Ishikawa (cell line): ENCODE measurements at regions not wholly inside any gene's neighbourhood (a gene's known extent, or its start where the extent isn't known, plus 50 kb on each side); places are given as distances from the start of the nearest gene placed in this dataset.

Experiments used
- CEBPB ChIP-seq: IDR thresholded peaks from 2 replicates; pipeline ENCODE4 v1.6.1; 2012
- CREB1 ChIP-seq: IDR thresholded peaks from 2 replicates; pipeline ENCODE4 v1.6.1; 2012; ENCODE audit warnings: low read depth
- EGR1 ChIP-seq: IDR thresholded peaks from 2 replicates; pipeline ENCODE4 v1.6.1; 2012
- EP300 ChIP-seq: IDR thresholded peaks from 2 replicates; pipeline ENCODE4 v1.6.1; 2012; ENCODE audit warnings: borderline replicate concordance
- FOXM1 ChIP-seq: IDR thresholded peaks from 2 replicates; pipeline ENCODE4 v1.6.1; 2012; ENCODE audit warnings: low read depth, borderline replicate concordance
- NFIC ChIP-seq: IDR thresholded peaks from 2 replicates; pipeline ENCODE4 v1.6.1; 2012
- RAD21 ChIP-seq: IDR thresholded peaks from 2 replicates; pipeline ENCODE4 v1.6.1; 2012; ENCODE audit warnings: low read depth
- REST ChIP-seq: IDR thresholded peaks from 2 replicates; pipeline ENCODE4 v1.6.1; 2012; ENCODE audit warnings: low read depth, mild to moderate bottlenecking
- TAF1 ChIP-seq: IDR thresholded peaks from 2 replicates; pipeline ENCODE4 v1.6.1; 2012; ENCODE audit warnings: low read depth, mild to moderate bottlenecking
- TCF12 ChIP-seq: IDR thresholded peaks from 2 replicates; pipeline ENCODE4 v1.6.1; 2012; ENCODE audit warnings: low read depth
- TEAD4 ChIP-seq: IDR thresholded peaks from 2 replicates; pipeline ENCODE4 v1.6.1; 2012
- YY1 ChIP-seq: IDR thresholded peaks from 2 replicates; pipeline ENCODE4 v1.6.1; 2012; ENCODE audit warnings: low read depth
- ZBTB7A ChIP-seq: IDR thresholded peaks from 2 replicates; pipeline ENCODE4 v1.6.1; 2012; ENCODE audit warnings: low read depth
- TF ChIP-seq, protein P1 (sequence below): IDR thresholded peaks from 2 replicates; pipeline ENCODE4 v1.6.1; 2012
- TF ChIP-seq, protein P2 (sequence below): IDR thresholded peaks from 2 replicates; pipeline ENCODE4 v1.6.1; 2012

DNA sequence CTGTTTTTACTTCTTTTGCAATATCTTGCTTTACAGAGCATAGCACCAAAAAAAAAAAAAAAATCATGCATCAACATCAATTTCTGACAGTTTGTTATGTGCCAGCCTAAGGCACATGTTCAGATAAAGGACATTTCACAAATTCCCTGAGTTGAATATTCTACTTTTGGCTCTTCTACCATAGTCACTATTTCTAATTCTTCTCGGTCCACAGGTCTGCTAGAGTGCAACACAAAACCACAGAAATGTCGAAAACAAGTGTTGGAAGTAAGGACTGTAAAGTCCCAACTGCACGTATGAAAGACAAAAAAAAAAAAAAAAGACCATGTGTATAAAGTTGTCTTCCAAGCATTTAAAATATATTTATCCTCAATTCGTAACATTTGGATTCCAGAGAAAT is 494.2 kb upstream of the INTU start:
- TF ChIP-seq YY1 (no peak), TAF1 (no peak), CREB1 (no peak), TEAD4 (no peak), EP300 (no peak)

DNA sequence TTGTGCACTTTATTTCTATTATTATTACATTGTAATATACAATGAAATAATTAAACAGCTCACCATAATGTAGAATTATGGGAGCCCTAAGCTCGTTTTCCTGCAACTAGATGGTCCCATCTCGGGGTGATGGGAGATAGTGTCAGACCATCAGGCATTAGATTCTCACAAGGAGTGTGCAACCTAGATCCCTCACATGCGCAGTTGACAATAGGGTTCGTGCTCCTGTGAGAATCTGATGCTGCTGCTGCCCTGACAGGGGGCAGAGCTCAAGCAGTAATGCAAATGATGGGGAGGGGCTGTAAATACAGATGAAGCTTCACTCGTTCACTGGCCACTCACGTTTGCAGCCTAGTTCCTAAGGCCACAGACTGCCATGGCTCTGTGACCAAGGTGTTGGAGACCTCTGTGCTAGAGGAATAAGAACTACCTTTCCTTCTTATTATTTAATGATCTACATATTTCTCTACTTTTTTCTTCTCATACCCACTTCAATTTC is 492.9 kb upstream of the INTU start:
- TF ChIP-seq CREB1 (no peak), EGR1 (no peak), CEBPB (no peak), NFIC (no peak), TEAD4 (no peak), YY1 (no peak), EP300 (no peak), TCF12 (no peak), REST (no peak), TAF1 (no peak), FOXM1 (no peak), ZBTB7A (no peak), RAD21 (no peak)
- TF ChIP-seq, protein P1, sequence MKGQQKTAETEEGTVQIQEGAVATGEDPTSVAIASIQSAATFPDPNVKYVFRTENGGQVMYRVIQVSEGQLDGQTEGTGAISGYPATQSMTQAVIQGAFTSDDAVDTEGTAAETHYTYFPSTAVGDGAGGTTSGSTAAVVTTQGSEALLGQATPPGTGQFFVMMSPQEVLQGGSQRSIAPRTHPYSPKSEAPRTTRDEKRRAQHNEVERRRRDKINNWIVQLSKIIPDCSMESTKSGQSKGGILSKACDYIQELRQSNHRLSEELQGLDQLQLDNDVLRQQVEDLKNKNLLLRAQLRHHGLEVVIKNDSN = no peak
- TF ChIP-seq, protein P2, sequence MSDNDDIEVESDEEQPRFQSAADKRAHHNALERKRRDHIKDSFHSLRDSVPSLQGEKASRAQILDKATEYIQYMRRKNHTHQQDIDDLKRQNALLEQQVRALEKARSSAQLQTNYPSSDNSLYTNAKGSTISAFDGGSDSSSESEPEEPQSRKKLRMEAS = no peak

GRCh38 chr4:127140306-127140705 is 492.5 kb upstream of the INTU start:
- TF ChIP-seq RAD21 (no peak), FOXM1 (no peak), REST (no peak), EP300 (no peak), EGR1 (no peak), TCF12 (no peak), TAF1 (no peak), NFIC (no peak), CEBPB (no peak), YY1 (no peak), CREB1 (no peak), TEAD4 (no peak), ZBTB7A (no peak)
- TF ChIP-seq, protein P2 = no peak
- TF ChIP-seq, protein P1 = no peak

DNA sequence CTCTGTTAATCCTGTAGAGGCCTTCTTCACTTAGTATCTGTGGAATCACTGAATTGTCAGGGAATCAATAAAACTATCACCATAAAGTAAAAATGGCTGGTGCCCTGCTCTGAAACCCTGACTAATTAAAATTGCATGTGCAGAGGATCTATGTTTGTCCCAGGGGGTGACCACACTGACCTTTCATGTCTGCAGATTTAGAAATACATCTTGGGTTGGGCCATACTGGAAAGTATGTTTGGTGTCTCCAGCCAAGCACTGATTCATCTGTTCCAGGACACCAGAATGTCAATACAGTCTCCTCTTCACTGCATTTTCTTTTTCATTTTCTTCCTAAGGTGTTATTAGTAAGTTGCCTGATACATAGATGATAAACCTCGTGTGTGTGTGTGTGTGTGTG is 490.9 kb upstream of the INTU start:
- no peak for TF ChIP-seq YY1
- TF ChIP-seq ZBTB7A = no peak
- TF ChIP-seq, protein P2 = no peak
- TF ChIP-seq TEAD4 = no peak
- no peak for TF ChIP-seq CREB1
- TF ChIP-seq TAF1 = no peak
- TF ChIP-seq NFIC = no peak
- no peak for TF ChIP-seq FOXM1
- no peak for TF ChIP-seq REST
- no peak for TF ChIP-seq EGR1
- TF ChIP-seq CEBPB = no peak
- no peak for TF ChIP-seq EP300
- TF ChIP-seq, protein P1 = no peak
- no peak for TF ChIP-seq RAD21
- no peak for TF ChIP-seq TCF12
